Pancreas (tissue), 10 donors: ENCODE measurements at regions not wholly inside any gene's neighbourhood (a gene's known extent, or its start where the extent isn't known, plus 50 kb on each side); places are given as distances from the start of the nearest gene placed in this dataset.

Experiments used
- ATAC-seq, 4 donors: fragments of 200-7000 bp; cut with Tn5 transposase; one replicate each; pipeline versions ENCODE4 v1.8.0 to v1.9.1; 2020; ENCODE audit warnings: mild to moderate bottlenecking in 4 of 4, moderate library complexity in 4 of 4
- DNase-seq, 6 donors: peaks; one replicate each; pipeline ENCODE4 v3.0.0-alpha.2; 2020
- FAIRE-seq: peaks from 2 replicates; lab custom pipeline; 2012; peaks lifted over from hg19 to GRCh38; lab: Jason Lieb, UNC
- H3K27ac ChIP-seq, 4 donors: fragments of 200-600 bp; sonication (generic); 1 replicate in 3 of 4; 2 replicates in 1 of 4; pipeline versions ENCODE4 v1.5.0 to v1.8.0; 2020
- H3K27me3 ChIP-seq, 4 donors: fragments of 200-600 bp; one replicate each; pipeline ENCODE4 v1.8.0; 2021
- H3K36me3 ChIP-seq, 3 donors: fragments of 200-600 bp; sonication (generic) in 1 of 3; one replicate each; pipeline versions ENCODE4 v1.5.0 to v1.8.0; 2020 to 2021
- H3K4me1 ChIP-seq, 3 donors: fragments of 200-600 bp; one replicate each; pipeline ENCODE4 v1.8.0; 2021
- H3K4me3 ChIP-seq, 4 donors: fragments of 200-600 bp; sonication (generic) in 2 of 4; one replicate each; pipeline versions ENCODE4 v1.5.0 to v1.8.0; 2020 to 2021
- H3K9me3 ChIP-seq, 4 donors: fragments of 200-600 bp; one replicate each; pipeline ENCODE4 v1.8.0; 2021
- WGBS, 2 donors: extraction: QIAGEN DNeasy Blood & Tissue Kit; methylation state at CpG; one replicate each; pipeline ENCODE4 v1.1.7; 2013; 5-methylcytosine and 5-hydroxymethylcytosine counted together
- intact Hi-C, 3 donors: fragments of 100-400 bp; cut with DNase I; formaldehyde crosslinking; loops; one replicate each; pipeline versions ENCODE4 v1.11.1 to v1.14.2; 2022
- TF ChIP-seq, protein P1 (sequence below), 4 donors: fragments of 200-600 bp; sonication (generic) in 3 of 4; IDR thresholded peaks; one replicate each; pipeline versions ENCODE4 v1.5.0 to v1.8.0; 2021; ENCODE audit warnings: antibody characterized with exemption in 4 of 4
- donor health status: healthy with polysubstance abuse.
- donor health status: DM: no; HTN: no; CAD: no; lungs with moderate emphysema.
- donor health status: DM: no; HTN: no; CAD: no.
- donor health status: control.
- donor health status: control.
- donor health status: Bipolar disorder and iron deficiency.
- donor health status: DM: yes; HTN: yes; CAD: no.
- donor health status: DM: no; HTN: no; CAD: no.
- donor health status: DM: no; HTN: no; CAD: no.
- donor health status: DM: yes; HTN: yes; CAD: no.

DNA sequence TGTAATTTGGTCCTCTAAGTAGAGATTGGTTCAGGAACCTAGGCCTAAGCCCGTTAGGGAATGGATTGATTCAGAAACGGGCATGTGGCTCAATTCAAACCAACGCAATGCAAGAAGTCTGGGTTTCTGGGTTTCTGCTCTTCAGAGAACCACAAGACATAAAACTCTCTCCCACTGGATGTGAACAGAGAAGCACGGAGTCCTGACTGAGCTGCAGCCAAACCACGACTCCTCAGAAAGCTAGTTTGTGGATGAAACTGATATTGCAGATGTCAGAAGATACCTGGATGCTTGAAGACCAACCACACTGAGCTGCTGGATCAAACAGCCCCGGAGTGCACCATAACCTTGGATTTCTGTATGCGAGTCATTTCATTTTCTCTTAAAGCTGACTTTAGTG, 50.0 kb downstream of the SOD2 start:
- Histone ChIP-seq H3K9me3 (no peaks in the 10 kb centered on the region), H3K27me3 (no peaks in the 10 kb centered on the region), H3K4me1 (peaks cover 0 to 8% (median 0%) of the 10 kb centered on the region in 3 donors), H3K36me3 (no peaks in the 10 kb centered on the region), H3K4me3 (no peak overlapping the region), H3K27ac (no peak overlapping the region)
- ATAC-seq = no peak
- 91 to 92% methylated on average over 7 of the region's 7 CpGs for WGBS, 2 donors
- no peak for FAIRE-seq
- intact Hi-C loops = loop anchor here in 1 of 3 donors (10.0 kb wide), 1 partner anchor 468 kb away; no protein-coding TSS in a partner anchor
- DNase-seq = no peak
- TF ChIP-seq, protein P1, sequence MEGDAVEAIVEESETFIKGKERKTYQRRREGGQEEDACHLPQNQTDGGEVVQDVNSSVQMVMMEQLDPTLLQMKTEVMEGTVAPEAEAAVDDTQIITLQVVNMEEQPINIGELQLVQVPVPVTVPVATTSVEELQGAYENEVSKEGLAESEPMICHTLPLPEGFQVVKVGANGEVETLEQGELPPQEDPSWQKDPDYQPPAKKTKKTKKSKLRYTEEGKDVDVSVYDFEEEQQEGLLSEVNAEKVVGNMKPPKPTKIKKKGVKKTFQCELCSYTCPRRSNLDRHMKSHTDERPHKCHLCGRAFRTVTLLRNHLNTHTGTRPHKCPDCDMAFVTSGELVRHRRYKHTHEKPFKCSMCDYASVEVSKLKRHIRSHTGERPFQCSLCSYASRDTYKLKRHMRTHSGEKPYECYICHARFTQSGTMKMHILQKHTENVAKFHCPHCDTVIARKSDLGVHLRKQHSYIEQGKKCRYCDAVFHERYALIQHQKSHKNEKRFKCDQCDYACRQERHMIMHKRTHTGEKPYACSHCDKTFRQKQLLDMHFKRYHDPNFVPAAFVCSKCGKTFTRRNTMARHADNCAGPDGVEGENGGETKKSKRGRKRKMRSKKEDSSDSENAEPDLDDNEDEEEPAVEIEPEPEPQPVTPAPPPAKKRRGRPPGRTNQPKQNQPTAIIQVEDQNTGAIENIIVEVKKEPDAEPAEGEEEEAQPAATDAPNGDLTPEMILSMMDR (IDR thresholded peaks at IDR 0.05) = no peak

DNA sequence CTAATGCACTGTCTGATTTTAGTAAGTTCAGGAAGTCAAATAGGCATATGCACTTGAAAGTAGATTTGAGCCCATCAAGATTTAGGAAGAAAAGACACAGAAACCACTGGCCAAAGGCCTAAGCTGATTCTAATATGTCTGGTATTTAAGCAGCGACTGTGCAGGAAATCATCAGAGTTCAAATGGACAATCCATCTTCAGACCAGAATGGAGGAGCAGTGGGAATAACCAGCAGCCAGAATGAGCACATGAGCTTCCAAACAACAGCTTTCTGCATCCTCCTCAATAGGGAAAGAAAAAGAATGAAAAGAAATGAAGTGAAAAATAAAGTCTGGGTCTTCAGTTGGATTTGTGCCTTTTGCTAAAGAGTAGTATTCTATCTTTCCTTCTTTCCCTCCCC, 50.6 kb downstream of the SOD2 start:
- TF ChIP-seq, protein P1 (IDR thresholded peaks at IDR 0.05) = no peak
- H3K4me1 ChIP-seq = peaks cover 0 to 8% (median 0%) of the 10 kb centered on the region in 3 donors
- intact Hi-C loops = loop anchor here in 1 of 3 donors (10.0 kb wide), 1 partner anchor 468 kb away; no protein-coding TSS in a partner anchor
- H3K27me3 ChIP-seq = no peaks in the 10 kb centered on the region
- WGBS, 2 donors = 86 to 94% methylated on average over 1 of the region's 1 CpG
- H3K36me3 ChIP-seq = no peaks in the 10 kb centered on the region
- FAIRE-seq = no peak
- H3K9me3 ChIP-seq = no peaks in the 10 kb centered on the region
- no peak overlapping the region for H3K4me3 ChIP-seq
- DNase-seq = no peak
- peak in 1 of 4 donors; percentile 24 for ATAC-seq
- H3K27ac ChIP-seq = no peak overlapping the region

DNA sequence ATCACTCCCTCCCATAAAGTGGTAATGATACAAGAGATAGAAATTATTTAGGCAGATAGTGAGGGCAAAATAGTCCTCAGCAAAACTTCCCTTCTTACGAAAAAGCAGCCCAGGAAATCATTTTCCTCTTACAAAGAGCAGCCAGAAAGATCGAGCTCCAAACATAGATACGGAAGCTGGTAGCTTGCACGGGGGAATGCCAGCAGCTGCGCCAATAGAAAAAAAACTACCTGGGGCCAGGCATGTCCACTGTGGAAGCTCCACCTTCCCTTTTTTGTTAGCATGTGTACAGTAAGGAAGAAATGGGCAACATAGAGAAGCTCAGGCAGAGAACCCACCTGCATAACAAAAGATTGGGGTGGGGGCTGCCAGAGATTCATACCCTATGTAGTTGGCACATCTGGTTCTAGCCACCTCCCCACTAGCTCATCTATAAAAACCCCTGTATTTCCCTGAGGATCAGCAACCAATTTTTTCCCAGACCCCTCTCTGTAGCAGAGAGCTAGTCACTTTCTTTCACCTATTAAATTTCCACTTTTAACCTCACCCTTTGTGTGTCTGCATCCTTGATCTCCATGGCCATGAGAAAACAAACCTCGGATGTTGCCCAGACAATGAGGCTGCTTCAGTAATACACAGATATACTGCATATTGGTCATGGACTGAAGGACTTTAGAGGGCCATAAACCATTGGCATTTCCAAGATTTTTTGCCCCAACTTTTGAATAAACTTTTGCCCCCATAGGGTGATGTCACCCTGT, 52.1 kb downstream of the SOD2 start:
- Histone ChIP-seq H3K27ac (peak overlapping the region in 1 of 4 donors; percentile 72), H3K9me3 (no peaks in the 10 kb centered on the region), H3K4me1 (peaks cover 0 to 8% (median 0%) of the 10 kb centered on the region in 3 donors), H3K36me3 (no peaks in the 10 kb centered on the region), H3K27me3 (no peaks in the 10 kb centered on the region), H3K4me3 (no peak overlapping the region)
- FAIRE-seq (no peak), DNase-seq (peak in 2 of 6 donors; percentile 44 to 46), ATAC-seq (peak; percentile 76 to 89 (median 86))
- 42 to 62% methylated on average over 6 of the region's 6 CpGs for WGBS, 2 donors
- intact Hi-C loops = loop anchor here in 1 of 3 donors (10.0 kb wide), 1 partner anchor 466 kb away; no protein-coding TSS in a partner anchor
- TF ChIP-seq, protein P1 (IDR thresholded peaks at IDR 0.05) = no peak

DNA sequence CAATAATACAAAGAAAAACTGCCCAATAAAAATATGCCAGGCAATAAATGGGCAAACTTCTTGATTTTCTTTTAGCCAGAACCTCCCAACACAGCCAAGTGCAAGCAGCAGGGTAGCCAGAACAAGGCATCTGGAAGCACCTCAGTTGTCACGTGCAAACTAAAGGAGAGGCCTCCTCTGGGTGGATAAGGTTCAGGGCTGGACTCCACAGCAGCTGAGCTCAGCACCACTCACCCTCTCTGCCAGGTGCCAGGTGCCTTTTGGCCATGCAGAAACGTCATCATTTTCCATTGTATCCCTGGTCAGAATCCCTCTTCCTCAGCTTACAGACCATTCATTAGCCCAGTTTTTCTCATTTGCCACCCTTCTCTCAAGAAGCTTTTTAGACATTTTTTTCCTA, 52.7 kb downstream of the SOD2 start:
- no peaks in the 10 kb centered on the region for H3K36me3 ChIP-seq
- ATAC-seq (peak; percentile 81 to 87 (median 83)), DNase-seq (peak in 3 of 6 donors; percentile 22 to 33 (median 22)), FAIRE-seq (no peak)
- no peaks in the 10 kb centered on the region for H3K27me3 ChIP-seq
- peak overlapping the region in 1 of 4 donors; percentile 72 for H3K27ac ChIP-seq
- H3K4me3 ChIP-seq = no peak overlapping the region
- WGBS, 2 donors = 37 to 41% methylated on average over 2 of the region's 2 CpGs
- TF ChIP-seq, protein P1 (IDR thresholded peaks at IDR 0.05) = no peak
- peaks cover 0 to 8% (median 0%) of the 10 kb centered on the region in 3 donors for H3K4me1 ChIP-seq
- intact Hi-C loops = loop anchor here in 1 of 3 donors (10.0 kb wide), 1 partner anchor 466 kb away; no protein-coding TSS in a partner anchor
- no peaks in the 10 kb centered on the region for H3K9me3 ChIP-seq
